Left renal cortex interstitium (tissue), 4 donors: ENCODE measurements at regions not wholly inside any gene's neighbourhood (a gene's known extent, or its start where the extent isn't known, plus 50 kb on each side); places are given as distances from the start of the nearest gene placed in this dataset.
"Not testable (repeated sequence)": the region's sequence is repeated elsewhere in the genome, so short reads cannot be mapped to it uniquely, and the experiment has no call there.

Experiments used
- DNase-seq, 4 donors: peaks; one replicate each; pipeline ENCODE4 v3.0.0-alpha.2; 2013; ENCODE audit warnings: low read depth in 4 of 4, low spot score in 2 of 4, missing footprints in 1 of 4

GRCh38 chr7:152905949-152906348, 146.4 kb downstream of the ACTR3B start:
- no peak for DNase-seq

- DNase-seq, result no peak
These were observed 147.7 kb downstream of the ACTR3B start for GRCh38 chr7:152907042-152907761.

- no peak for DNase-seq
These were observed 149.7 kb downstream of the ACTR3B start for GRCh38 chr7:152909280-152909679.

- no peak for DNase-seq
These were observed 150.4 kb downstream of the ACTR3B start for GRCh38 chr7:152909683-152910544.

- no peak for DNase-seq
These were observed 151.1 kb downstream of the ACTR3B start for GRCh38 chr7:152910545-152911225.

- no peak for DNase-seq
These were observed 151.6 kb downstream of the ACTR3B start for GRCh38 chr7:152911226-152911560.

- no peak for DNase-seq
These were observed 152.4 kb downstream of the ACTR3B start for GRCh38 chr7:152911922-152912321.

GRCh38 chr7:152912511-152912910, 153.0 kb downstream of the ACTR3B start:
- no peak for DNase-seq

- DNase-seq, result no peak
These were observed 153.9 kb downstream of the ACTR3B start for GRCh38 chr7:152913492-152913891.

- DNase-seq, result no peak
These were observed 154.7 kb downstream of the ACTR3B start for GRCh38 chr7:152914014-152914844.

GRCh38 chr7:152914845-152915102, 155.2 kb downstream of the ACTR3B start:
- DNase-seq, result not testable (repeated sequence)

GRCh38 chr7:152922318-152923081, 162.9 kb downstream of the ACTR3B start:
- no peak for DNase-seq

GRCh38 chr7:152923711-152924110, 164.2 kb downstream of the ACTR3B start:
- no peak for DNase-seq

- DNase-seq, result no peak
These were observed 164.7 kb downstream of the ACTR3B start for GRCh38 chr7:152924238-152924637.

- no peak for DNase-seq
These were observed 165.4 kb downstream of the ACTR3B start for GRCh38 chr7:152924826-152925411.

- no peak for DNase-seq
These were observed 166.0 kb downstream of the ACTR3B start for GRCh38 chr7:152925412-152926147.

GRCh38 chr7:152931633-152932032, 172.1 kb downstream of the ACTR3B start:
- no peak for DNase-seq

GRCh38 chr7:152937282-152937681, 177.7 kb downstream of the ACTR3B start:
- no peak for DNase-seq

- not testable (repeated sequence) for DNase-seq
These were observed 187.1 kb downstream of the ACTR3B start for GRCh38 chr7:152946616-152947015.
